ENCODE measurements at regions not wholly inside any gene's neighbourhood (a gene's known extent, or its start where the extent isn't known, plus 50 kb on each side); places are given as distances from the start of the nearest gene placed in this dataset.
"Not testable (repeated sequence)": the region's sequence is repeated elsewhere in the genome, so short reads cannot be mapped to it uniquely, and the experiment has no call there.

DNA sequence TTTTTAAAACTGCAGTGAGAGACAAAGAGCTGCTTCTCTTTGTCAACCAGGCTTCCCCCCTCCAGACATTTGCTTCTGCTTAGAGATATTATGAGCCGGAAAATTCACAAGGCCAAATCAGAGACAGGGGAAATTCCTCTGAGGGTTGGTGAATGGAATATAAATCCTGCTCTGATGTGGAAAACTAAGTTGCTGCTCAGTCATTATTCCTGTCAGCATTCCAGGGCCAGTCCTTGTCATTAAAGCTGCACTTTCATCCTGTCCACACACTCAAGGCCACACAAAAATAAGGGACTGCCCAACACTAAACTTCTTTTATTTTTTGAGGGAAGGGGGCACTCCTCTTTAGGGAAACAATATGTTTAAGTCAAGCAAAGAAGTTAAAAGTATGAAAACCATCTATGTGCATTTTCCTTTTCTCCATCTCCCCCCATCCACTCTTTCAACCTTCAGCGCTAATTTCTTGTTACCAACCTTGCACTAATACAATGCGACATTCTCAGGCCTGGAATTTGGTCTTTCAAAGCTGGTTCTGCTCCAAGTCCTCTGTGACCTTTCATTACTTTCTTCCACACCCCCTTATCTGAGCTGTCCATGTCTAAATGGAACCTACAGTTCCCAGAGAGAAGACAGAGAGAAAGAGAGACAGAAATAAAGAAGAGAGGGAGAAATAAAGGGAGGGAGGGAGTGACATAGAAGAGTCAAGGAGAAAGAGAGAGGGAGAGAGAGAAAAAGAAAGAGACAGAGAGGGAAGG lies 118.9 kb upstream of the S1PR3 start:
- DNase-seq (ENCODE audit: low read depth): no peak

GRCh38 chr9:88873635-88874034 lies 117.6 kb upstream of the S1PR3 start:
- no peak for DNase-seq (ENCODE audit: low read depth)

- no peak for DNase-seq (ENCODE audit: low read depth)
These were observed 116.9 kb upstream of the S1PR3 start for GRCh38 chr9:88874391-88874790.

- DNase-seq (ENCODE audit: low read depth): no peak
These were observed 115.7 kb upstream of the S1PR3 start for GRCh38 chr9:88875400-88876120.

DNA sequence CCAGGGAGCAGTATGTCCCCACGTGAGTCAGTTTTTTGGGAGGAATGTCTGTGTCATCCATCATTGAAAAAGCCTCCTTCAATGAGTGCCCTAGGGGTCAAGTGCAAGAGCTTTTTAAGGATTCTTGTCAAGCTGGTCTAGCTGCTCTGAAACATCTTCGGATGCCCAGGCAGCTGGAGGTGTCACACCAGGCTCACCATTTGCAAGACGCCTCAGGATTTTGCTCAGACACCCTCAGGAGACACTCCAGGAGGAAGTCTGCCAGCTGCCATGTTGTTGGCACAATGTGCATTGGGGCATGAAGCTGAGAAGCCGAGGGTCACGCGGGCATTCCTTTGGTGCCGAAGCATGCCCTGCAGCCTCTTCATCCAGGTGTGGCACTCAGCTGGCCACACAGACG lies 111.1 kb upstream of the S1PR3 start:
- peak; percentile 45 for DNase-seq (ENCODE audit: low read depth)

DNA sequence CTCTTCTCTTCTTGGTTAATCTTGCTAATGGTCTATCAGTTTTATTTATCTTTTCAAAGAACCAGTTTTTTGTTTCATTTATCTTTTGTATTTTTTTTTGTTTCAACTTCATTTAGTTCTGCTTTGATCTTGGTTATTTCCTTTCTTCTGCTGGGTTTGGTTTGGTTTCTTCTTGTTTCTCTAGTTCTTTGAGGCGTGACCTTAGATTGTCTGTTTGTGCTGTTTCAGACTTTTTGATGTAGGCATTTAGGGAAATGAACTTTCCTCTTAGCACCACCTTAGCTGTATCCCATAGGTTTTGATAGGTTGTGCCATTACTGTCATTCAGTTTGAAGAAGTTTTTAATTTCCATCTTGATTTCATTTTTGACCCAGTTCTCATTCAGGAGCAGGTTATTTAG lies 107.0 kb upstream of the S1PR3 start:
- not testable (repeated sequence) for DNase-seq (ENCODE audit: low read depth)

DNA sequence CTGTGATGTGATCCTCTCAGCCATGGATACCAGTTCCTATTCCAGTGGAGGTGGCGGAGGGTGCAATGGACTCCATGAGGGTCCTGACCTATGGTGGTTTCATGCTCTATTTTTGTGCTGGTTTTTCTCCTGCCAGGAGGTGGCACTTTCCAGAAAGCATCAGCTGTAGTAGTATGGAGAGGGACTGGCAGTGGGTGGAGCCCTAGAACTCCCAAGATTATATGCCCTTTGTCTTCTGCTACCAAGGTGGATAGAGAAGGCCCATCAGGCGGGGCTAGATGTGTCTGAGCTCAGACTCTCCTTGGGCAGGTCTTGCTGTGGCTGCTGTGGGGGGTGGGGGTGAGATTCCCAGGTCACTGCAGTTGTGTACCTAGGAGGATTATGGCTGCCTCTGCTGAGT lies 104.5 kb upstream of the S1PR3 start:
- DNase-seq (ENCODE audit: low read depth): not testable (repeated sequence)

DNA sequence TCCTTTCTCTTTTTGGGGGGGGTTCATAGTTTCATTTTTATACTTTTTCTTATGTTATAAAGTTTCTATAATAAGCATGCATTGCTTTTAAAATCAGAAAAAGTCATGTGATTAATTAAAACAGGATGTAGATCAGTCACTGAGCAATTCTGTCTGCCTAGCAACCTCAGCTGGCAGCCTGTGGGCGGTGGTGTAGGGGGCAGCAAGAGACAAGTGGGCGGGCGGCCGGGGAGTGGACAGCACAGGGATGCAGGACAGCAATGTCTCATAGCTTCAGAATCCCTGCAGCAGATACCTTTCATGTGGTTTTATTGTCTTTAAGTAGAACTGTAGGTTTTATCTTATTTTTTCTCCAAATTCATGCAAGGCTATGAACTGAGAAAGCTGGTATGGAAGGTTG lies 101.9 kb upstream of the S1PR3 start:
- DNase-seq (ENCODE audit: low read depth): no peak

- DNase-seq (ENCODE audit: low read depth): no peak
These were observed 100.7 kb upstream of the S1PR3 start for GRCh38 chr9:88890546-88890945.

- DNase-seq (ENCODE audit: low read depth): no peak
These were observed 100.2 kb upstream of the S1PR3 start for GRCh38 chr9:88891040-88891439.

DNA sequence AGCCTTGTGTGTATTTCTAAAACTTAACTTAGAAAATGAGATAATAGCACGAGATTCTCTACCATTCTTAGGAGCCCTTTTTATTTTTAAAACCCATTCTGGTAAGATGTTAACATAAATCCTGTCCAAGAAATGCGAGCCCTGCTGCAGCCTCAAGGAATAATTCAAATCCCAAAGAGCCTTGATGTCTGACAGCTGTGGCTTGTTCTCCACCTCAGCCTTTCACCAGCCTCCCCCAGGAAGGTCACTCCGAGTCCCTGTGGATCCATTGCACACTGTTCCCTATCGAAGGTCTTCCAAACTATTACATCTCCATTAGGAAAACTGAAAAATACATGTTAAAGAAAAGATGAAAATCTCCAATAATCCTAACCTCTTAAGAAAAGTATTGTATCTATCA lies 98.5 kb upstream of the S1PR3 start:
- DNase-seq (ENCODE audit: low read depth): no peak

DNA sequence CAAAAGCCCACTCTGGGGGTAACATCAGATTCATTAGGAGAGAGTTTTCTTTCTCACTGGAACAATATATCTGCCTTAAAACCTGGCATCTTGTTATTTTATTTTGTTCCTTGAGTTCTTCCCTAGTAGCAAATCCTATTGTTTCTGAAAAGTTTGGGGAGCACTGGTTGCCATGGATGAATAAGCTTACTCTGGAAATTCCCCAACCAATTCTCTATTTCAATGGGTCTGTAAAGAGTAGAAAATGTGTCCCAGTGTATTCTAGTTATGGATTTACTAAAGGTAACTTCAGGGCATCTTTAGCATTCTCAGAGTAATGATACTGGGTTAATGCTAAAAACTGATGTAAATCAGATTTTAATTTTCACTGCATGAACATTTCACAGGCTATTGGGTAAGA lies 94.2 kb upstream of the S1PR3 start:
- DNase-seq (ENCODE audit: low read depth): peak; percentile 84

DNA sequence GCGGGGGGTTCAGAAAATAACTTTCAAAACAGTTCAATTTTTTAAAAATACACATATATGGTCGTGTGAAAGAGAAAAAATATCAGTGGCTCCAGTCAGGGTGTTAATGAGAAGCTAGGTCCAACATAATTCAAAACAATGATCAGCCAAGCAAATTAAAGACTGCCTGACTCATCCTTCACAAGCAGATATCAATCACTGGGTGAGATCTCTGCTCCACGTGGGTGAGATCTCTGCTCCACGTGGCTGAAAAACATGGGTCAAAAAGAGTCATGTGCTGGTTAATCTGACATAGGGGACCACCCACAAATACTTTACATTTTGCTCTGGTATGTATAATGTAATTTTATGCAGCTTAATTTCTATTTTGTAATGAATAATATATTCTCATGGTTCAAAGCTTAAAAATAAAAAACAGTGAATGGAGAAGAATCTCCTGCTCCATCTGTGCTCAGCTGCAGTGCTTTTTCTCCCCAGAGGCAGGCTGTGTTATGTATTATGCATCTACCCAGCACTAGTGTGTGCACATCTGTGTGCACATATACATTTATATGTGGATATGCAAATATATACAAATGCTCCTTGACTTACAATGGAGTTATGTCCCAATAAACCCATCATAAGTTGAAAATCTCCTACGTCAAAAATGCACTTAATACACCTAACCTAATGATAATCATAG lies 93.1 kb upstream of the S1PR3 start:
- peak; percentile 80 for DNase-seq (ENCODE audit: low read depth)

DNA sequence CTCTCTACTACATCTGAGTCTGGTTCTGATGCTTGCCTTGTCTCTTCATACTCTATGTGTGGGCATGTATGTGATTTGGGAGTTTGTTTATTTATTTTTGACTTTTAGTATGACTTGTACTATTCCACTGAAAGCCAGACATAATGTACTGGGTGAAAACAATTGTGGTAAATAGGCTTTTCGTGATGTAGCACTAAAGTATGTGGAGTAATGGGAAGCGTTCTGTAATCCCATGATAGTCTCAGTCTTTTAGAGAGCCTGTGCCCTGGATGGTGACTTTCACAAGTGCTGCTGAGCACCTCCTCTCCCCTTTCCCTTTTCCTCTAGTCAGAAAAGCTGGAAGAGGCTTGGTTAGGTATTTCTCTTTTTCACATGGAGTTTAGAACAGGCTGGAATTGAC lies 85.8 kb upstream of the S1PR3 start:
- DNase-seq (ENCODE audit: low read depth): no peak

DNA sequence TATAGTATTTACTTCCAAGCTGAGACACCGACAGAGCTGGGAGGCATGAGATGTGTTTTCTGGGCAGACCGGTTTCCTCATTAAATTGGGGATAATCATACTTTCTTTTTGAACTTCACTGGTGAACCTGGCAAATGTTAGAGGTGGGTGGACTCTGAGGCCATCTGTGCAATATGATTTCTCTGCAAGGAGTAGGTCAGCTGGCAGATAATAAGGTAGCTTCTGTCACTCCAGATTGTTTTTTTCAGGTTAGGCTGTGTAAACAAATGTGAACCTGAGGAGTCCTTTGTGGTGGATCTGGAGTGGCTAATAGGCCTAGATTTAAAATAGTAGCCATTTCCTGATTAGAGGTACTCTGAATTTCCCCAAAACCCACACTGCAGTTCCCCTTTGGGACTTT lies 75.4 kb upstream of the S1PR3 start:
- DNase-seq (ENCODE audit: low read depth): no peak

GRCh38 chr9:88916894-88917293 lies 74.4 kb upstream of the S1PR3 start:
- DNase-seq (ENCODE audit: low read depth): no peak

DNA sequence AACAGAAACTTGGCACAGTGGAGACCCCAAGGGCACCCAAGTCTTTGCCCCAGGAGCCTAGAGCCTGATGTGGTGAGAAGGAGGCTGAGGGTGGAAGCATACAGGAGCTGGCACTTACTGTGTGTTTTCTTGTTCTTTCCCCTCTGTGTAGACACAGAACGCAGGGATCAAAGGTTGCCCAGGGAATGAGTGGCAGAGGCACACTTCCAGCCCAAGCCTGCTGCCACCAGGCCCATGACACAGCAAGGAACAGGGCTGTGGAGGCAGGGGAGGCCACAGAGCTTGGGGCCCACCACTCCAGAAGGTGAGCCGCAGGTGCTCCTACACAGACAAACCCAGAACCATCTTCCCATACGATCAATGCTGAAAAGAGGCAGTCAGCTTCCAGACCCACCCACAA lies 73.9 kb upstream of the S1PR3 start:
- DNase-seq (ENCODE audit: low read depth): no peak

DNA sequence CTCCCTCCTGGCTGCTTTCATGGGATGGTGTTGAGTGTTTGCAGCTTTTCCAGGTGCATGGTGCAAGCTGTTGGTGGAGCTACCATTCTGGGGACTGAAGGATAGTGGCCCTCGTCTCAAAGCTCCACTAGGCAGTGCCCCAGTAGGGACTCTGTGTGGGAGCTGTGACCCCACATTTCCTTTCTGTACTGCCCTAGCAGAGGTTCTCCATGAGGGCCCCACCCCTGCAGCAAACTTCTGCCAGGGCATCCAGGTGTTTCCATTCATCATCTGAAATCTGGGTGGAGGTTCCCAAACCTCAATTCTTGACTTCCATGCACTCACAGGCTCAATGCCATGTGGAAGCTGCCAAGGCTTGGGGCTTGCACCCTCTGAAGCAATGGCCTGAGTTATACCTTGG lies 72.7 kb upstream of the S1PR3 start:
- DNase-seq (ENCODE audit: low read depth): not testable (repeated sequence)

- no peak for DNase-seq (ENCODE audit: low read depth)
These were observed 70.6 kb upstream of the S1PR3 start for GRCh38 chr9:88920645-88921044.

- no peak for DNase-seq (ENCODE audit: low read depth)
These were observed 69.2 kb upstream of the S1PR3 start for GRCh38 chr9:88922091-88922490.

GRCh38 chr9:88923092-88923491 lies 68.2 kb upstream of the S1PR3 start:
- no peak for DNase-seq (ENCODE audit: low read depth)

- DNase-seq (ENCODE audit: low read depth): no peak
These were observed 67.5 kb upstream of the S1PR3 start for GRCh38 chr9:88923653-88924288.

- DNase-seq (ENCODE audit: low read depth): no peak
These were observed 65.8 kb upstream of the S1PR3 start for GRCh38 chr9:88925481-88925880.
